ENCODE measurements at regions not wholly inside any gene's neighbourhood (a gene's known extent, or its start where the extent isn't known, plus 50 kb on each side); places are given as distances from the start of the nearest gene placed in this dataset.

DNA sequence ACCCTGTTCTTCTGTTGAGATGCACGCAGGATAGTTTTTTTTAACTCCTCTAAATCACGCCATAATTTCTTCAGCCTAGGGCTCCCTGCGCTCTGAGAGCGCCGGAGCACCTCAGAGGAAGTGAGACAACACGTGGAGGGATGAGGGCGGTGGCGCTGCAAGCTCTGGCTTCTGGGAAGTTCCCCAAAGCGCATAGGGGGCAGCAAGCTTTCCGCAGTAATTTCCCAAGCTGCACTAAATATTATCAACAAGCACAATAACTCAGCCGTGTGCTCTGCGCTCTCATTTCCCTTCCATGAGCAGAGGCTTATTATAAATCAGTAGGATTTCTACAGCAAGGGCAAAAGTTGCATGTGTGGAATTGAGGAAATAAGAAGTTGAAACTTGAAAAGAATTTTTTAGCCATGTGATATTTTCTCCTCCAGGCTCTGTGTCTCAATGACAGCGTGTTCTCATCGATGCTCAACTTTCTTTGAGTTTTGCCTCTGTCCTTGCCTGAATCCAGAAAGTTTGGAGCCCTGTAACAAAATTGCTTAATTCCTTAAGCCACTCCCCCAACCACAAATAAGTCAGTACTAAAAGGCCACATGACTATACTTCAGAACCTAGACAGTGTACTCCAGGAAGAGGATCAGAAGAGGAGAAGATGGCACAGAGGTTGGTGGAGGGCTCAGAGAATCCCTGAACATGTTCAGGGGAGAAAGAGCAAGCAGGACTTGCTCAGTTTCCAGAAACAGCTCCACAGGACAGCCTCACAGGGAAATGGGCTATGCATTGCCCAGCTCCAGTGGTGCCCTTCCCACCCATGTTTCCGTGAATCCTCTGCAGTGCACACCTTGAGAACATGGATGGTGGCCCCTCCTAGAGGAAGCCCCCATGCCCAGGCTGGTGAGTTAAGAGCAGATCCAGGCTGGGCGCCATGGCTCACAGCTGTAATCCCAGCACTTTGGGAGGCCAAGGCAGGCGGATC, 221.5 kb upstream of the GHITM start:
- no peak overlapping the region for H3K4me3 ChIP-seq (ENCODE audit: low read depth, low read length)
- DNase-seq (ENCODE audit: low read depth), result no peak
- TF ChIP-seq, protein P1, sequence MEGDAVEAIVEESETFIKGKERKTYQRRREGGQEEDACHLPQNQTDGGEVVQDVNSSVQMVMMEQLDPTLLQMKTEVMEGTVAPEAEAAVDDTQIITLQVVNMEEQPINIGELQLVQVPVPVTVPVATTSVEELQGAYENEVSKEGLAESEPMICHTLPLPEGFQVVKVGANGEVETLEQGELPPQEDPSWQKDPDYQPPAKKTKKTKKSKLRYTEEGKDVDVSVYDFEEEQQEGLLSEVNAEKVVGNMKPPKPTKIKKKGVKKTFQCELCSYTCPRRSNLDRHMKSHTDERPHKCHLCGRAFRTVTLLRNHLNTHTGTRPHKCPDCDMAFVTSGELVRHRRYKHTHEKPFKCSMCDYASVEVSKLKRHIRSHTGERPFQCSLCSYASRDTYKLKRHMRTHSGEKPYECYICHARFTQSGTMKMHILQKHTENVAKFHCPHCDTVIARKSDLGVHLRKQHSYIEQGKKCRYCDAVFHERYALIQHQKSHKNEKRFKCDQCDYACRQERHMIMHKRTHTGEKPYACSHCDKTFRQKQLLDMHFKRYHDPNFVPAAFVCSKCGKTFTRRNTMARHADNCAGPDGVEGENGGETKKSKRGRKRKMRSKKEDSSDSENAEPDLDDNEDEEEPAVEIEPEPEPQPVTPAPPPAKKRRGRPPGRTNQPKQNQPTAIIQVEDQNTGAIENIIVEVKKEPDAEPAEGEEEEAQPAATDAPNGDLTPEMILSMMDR (conservative IDR thresholded peaks at IDR 0.05; ENCODE audit: low read depth, low read length), result peak; percentile 47

DNA sequence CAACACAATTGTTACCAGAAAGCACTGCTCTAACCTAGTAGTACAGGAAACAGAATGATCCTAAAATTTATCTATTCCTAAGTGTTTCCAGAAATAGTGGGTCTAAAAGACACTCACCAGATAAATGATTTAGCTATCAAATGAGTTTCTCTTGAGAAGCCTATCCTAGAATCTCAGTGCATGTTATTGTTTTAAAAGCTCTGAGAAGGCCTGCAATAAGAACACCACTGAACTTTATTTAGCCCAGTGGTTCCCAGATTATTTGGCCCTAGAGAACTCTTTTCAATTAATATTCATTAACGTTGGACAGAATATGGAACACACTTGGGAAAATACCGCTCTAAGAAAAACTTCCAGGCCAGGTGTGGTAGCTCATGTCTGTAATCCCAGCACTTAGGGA, 220.1 kb upstream of the GHITM start:
- no peak for DNase-seq (ENCODE audit: low read depth)
- TF ChIP-seq, protein P1 (conservative IDR thresholded peaks at IDR 0.05; ENCODE audit: low read depth, low read length), result no peak
- no peak overlapping the region for H3K4me3 ChIP-seq (ENCODE audit: low read depth, low read length)

- TF ChIP-seq, protein P1 (conservative IDR thresholded peaks at IDR 0.05; ENCODE audit: low read depth, low read length), result no peak
- no peak for DNase-seq (ENCODE audit: low read depth)
- no peak overlapping the region for H3K4me3 ChIP-seq (ENCODE audit: low read depth, low read length)
Observed at GRCh38 chr10:83921984-83922860, 217.1 kb upstream of the GHITM start.

GRCh38 chr10:83925133-83925532, 214.2 kb upstream of the GHITM start:
- no peak for DNase-seq (ENCODE audit: low read depth)
- TF ChIP-seq, protein P1 (conservative IDR thresholded peaks at IDR 0.05; ENCODE audit: low read depth, low read length), result no peak
- no peak overlapping the region for H3K4me3 ChIP-seq (ENCODE audit: low read depth, low read length)

DNA sequence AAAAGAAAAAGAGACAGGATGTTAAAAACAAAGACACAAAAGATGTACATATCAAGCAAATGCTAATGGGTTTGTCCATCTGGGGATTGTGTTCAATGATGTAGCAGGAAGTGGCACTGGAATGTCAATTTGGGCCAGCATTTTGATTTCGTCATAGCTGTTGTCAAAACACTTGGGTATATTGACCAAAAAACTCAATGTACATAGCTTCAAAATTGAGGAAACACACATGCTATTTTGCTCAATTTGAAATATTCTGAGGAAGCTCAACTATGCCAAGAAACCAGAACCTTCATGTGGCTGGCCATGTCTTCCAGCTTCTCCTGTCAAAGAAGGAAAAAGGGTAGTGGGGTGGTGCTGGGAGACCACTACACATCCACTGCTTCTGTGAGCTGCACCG, 212.7 kb upstream of the GHITM start:
- TF ChIP-seq, protein P1 (conservative IDR thresholded peaks at IDR 0.05; ENCODE audit: low read depth, low read length), result no peak
- no peak for DNase-seq (ENCODE audit: low read depth)
- no peak overlapping the region for H3K4me3 ChIP-seq (ENCODE audit: low read depth, low read length)

DNA sequence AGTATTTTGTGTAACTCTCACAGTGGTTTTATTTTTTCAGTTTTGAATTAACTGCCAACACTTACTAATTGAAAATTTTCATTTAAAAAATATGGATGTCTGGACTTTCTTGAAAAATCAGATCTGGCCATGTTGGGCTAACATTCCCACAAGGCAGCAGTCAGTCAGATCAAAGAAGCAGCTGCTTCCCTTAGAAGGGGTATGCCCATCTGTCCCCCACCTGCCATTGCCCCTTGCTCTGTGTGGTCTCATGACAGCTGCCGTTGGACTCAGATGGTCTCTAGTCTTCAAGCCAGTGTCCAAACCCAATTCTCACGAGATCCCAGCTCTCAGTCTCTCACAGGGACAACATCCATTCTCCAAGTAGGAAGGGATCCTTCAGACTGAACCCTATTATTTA, 212.1 kb upstream of the GHITM start:
- H3K4me3 ChIP-seq (ENCODE audit: low read depth, low read length), result no peak overlapping the region
- DNase-seq (ENCODE audit: low read depth), result no peak
- TF ChIP-seq, protein P1 (conservative IDR thresholded peaks at IDR 0.05; ENCODE audit: low read depth, low read length), result no peak
